OCI-LY7 (cell line): ENCODE measurements at regions not wholly inside any gene's neighbourhood (a gene's known extent, or its start where the extent isn't known, plus 50 kb on each side); places are given as distances from the start of the nearest gene placed in this dataset.

Experiments
- BruUV-seq: library from RNA; stranded (reverse); fragments of 400-500 nt; replicated peaks from 2 replicates; lab custom pipeline; 2021; lab: Mats Ljungman, UMichigan
- CTCF ChIA-PET: fragments of 300-600 bp; sonication (Branson Sonifier 250); formaldehyde crosslinking; loops from one replicate; lab custom pipeline; 2022; ENCODE audit warnings: antibody characterized with exemption; ENCODE audit not compliant: unreplicated experiment; lab: Charles Lee
- POLR2A ChIA-PET: fragments of 300-600 bp; sonication (Branson Sonifier 250); formaldehyde crosslinking; loops from one replicate; lab custom pipeline; 2022; ENCODE audit warnings: antibody characterized with exemption; lab: Charles Lee
- DNase-seq: peaks from one replicate; pipeline ENCODE4 v3.0.0-alpha.2; 2015; ENCODE audit warnings: low spot score
- H2AFZ ChIP-seq: fragments of 200-600 bp; sonication (generic), shearing (Covaris generic); 2 replicates; pipeline ENCODE4 v1.6.1; 2014; ENCODE audit warnings: mild to moderate bottlenecking, antibody characterized with exemption, low read length, moderate library complexity
- H3K27ac ChIP-seq: fragments of 200-600 bp; sonication (generic); 2 replicates; pipeline ENCODE4 v1.5.1; 2014; ENCODE audit warnings: mixed run types, low read depth, mild to moderate bottlenecking, moderate library complexity, low read length, inconsistent platforms; ENCODE audit not compliant: poor library complexity, severe bottlenecking
- H3K36me3 ChIP-seq: fragments of 200-600 bp; sonication (generic); 2 replicates; pipeline ENCODE4 v1.6.1; 2014; ENCODE audit warnings: mild to moderate bottlenecking, antibody characterized with exemption, low read length, moderate library complexity, mixed read lengths; ENCODE audit not compliant: insufficient read depth
- H3K4me1 ChIP-seq: fragments of 200-600 bp; sonication (generic); 2 replicates; pipeline ENCODE4 v1.5.1; 2014; ENCODE audit warnings: mild to moderate bottlenecking, low read length; ENCODE audit not compliant: insufficient read depth, poor library complexity, severe bottlenecking
- H3K4me2 ChIP-seq: fragments of 200-600 bp; sonication (generic); 2 replicates; pipeline ENCODE4 v1.6.1; 2014; ENCODE audit warnings: mild to moderate bottlenecking, low read length
- H3K4me3 ChIP-seq: fragments of 200-600 bp; sonication (generic); 2 replicates; pipeline ENCODE4 v1.5.1; 2014; ENCODE audit warnings: mild to moderate bottlenecking, low read depth, low read length; ENCODE audit not compliant: poor library complexity, severe bottlenecking
- H3K79me2 ChIP-seq: fragments of 200-600 bp; sonication (generic); 2 replicates; pipeline ENCODE4 v1.6.1; 2016; ENCODE audit warnings: low read depth, mild to moderate bottlenecking, low read length, moderate library complexity, mixed read lengths; ENCODE audit not compliant: insufficient read depth
- H3K9me2 ChIP-seq: fragments of 200-600 bp; sonication (generic); 2 replicates; pipeline ENCODE4 v1.6.1; 2016; ENCODE audit warnings: mild to moderate bottlenecking, low read length, mixed read lengths; ENCODE audit not compliant: insufficient read depth
- H3K9me3 ChIP-seq: fragments of 200-600 bp; sonication (generic); 2 replicates; pipeline ENCODE4 v1.6.1; 2014; ENCODE audit warnings: mild to moderate bottlenecking, mixed run types, low read length, mixed read lengths
- H4K20me1 ChIP-seq: fragments of 200-600 bp; sonication (generic); 2 replicates; pipeline ENCODE4 v1.6.1; 2014; ENCODE audit warnings: mild to moderate bottlenecking, antibody characterized with exemption, low read length, moderate library complexity, mixed read lengths; ENCODE audit not compliant: insufficient read depth
- EZH2phosphoT487 ChIP-seq: fragments of 200-600 bp; sonication (generic); IDR thresholded peaks from 2 replicates; pipeline ENCODE4 v1.6.1; 2018; ENCODE audit warnings: low read depth, borderline replicate concordance, mild to moderate bottlenecking, mixed run types, antibody characterized with exemption, low read length, moderate library complexity, mixed read lengths
- intact Hi-C: fragments of 100-400 bp; cut with micrococcal nuclease; formaldehyde crosslinking; loops from one replicate; pipeline ENCODE4 v1.10.0; 2022; ENCODE audit not compliant: unreplicated experiment
- TF ChIP-seq, protein P1 (sequence below): fragments of 200-600 bp; sonication (generic); conservative IDR thresholded peaks from 2 replicates; pipeline ENCODE4 v1.5.1; 2014; ENCODE audit warnings: mild to moderate bottlenecking, antibody characterized with exemption, low read length, moderate library complexity, mixed read lengths

DNA sequence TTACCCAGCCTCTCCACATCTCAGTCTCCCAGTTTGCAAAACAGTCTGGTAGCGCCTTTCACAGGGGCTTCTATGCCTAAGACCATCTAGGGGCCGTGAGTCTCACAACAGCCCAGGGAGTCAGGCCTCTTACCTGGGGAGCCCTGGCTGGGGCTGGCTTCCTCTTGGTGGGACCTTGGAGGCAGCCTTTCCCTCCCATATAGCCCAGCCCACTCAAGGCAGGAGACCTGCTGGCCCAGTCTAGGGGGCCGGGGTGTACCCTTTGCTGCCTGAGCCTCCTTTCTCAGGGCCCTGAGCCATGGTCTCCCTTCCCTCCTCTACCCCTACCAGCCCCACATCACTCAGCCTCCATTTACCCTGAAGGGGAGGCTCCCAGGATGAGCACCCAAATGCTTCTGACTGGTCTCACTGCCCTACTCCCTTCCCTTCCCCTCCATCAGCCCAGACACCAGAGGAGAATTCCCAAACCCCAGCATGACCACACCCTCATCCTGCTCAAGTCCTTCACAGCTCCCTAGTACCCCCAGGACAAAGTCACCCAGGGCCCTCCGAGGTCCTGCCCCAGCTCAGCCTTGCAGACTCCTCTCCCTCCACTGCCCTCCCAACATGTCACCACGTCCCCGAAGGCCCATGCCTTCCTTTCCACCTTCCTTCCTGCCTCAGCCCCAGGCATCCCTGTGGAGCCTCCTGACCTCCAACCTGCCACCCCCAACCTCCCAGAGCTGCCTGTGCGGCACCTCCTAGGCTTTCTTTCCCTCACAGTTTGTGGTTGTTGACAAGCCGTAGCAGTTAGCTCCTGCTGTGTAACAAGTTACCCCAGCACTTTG lies 55.3 kb downstream of the BARX1 start:
- DNase-seq = no peak
- POLR2A ChIA-PET = interaction anchor here (0.6 kb wide), 1 partner anchor 1010 kb away, joined by 3 read pairs; no protein-coding TSS in a partner anchor
- CTCF ChIA-PET = no interaction called here
- no peaks in the 10 kb centered on the region for H3K36me3 ChIP-seq
- H3K4me2 ChIP-seq = no peak overlapping the region
- BruUV-seq = no TSS peak
- no peaks in the 10 kb centered on the region for H4K20me1 ChIP-seq
- H3K4me3 ChIP-seq = no peak overlapping the region
- H3K4me1 ChIP-seq = no peaks in the 10 kb centered on the region
- H3K79me2 ChIP-seq = no peaks in the 10 kb centered on the region
- no peak overlapping the region for H3K27ac ChIP-seq
- no peaks in the 10 kb centered on the region for H3K9me3 ChIP-seq
- intact Hi-C loops = no loop called here
- TF ChIP-seq, protein P1, sequence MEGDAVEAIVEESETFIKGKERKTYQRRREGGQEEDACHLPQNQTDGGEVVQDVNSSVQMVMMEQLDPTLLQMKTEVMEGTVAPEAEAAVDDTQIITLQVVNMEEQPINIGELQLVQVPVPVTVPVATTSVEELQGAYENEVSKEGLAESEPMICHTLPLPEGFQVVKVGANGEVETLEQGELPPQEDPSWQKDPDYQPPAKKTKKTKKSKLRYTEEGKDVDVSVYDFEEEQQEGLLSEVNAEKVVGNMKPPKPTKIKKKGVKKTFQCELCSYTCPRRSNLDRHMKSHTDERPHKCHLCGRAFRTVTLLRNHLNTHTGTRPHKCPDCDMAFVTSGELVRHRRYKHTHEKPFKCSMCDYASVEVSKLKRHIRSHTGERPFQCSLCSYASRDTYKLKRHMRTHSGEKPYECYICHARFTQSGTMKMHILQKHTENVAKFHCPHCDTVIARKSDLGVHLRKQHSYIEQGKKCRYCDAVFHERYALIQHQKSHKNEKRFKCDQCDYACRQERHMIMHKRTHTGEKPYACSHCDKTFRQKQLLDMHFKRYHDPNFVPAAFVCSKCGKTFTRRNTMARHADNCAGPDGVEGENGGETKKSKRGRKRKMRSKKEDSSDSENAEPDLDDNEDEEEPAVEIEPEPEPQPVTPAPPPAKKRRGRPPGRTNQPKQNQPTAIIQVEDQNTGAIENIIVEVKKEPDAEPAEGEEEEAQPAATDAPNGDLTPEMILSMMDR = no peak
- TF ChIP-seq EZH2phosphoT487 = no peak
- no peak overlapping the region for H2AFZ ChIP-seq
- H3K9me2 ChIP-seq = no peaks in the 10 kb centered on the region

DNA sequence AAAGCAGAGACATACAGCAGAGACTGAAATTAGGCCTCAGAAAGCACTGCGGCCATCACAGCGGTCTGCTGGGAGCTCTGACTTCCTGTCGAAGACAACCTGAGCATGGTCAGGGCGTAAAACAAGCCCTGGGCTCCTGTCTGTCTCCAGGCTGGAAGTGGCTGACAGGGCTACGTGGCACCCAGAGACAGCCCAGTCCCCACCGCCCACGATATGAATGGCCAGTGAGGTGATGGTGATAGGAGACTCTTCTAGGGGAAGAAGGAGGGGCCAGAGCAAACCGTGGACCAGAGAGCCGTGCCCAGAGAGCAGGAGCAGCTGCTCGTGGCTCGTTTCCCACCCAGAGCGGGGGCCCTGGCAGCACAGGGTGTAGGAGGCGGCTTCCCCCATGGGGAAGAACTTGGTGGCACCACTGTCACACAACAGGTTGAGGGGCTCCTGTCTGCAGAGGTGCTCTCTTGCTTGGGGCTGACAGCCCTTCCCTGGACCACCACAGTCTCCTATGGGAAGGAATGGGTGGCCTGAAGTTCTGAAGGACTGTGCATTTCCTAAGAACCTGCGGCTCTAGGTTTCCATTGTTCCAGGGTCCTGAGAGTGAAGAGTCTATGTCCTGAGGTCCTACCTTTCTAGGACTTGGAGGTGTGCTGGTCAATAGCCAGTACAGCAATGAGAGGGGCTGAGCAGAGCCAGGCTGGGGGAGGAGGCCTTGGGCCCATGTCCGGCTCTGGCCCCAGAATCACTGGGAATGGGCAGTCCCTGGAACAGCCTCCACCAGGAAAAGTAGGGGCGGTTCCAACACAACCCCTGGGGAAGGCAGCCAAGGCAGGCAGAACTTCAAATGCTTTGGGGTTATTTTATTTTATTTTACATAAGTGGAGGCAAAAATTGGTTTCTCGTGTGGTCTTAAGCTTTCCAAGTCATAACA lies 56.4 kb downstream of the BARX1 start:
- Histone ChIP-seq H3K36me3 (no peaks in the 10 kb centered on the region), H2AFZ (no peak overlapping the region), H3K79me2 (no peaks in the 10 kb centered on the region), H3K4me3 (no peak overlapping the region), H3K4me1 (no peaks in the 10 kb centered on the region), H3K9me2 (no peaks in the 10 kb centered on the region), H4K20me1 (no peaks in the 10 kb centered on the region), H3K4me2 (no peak overlapping the region), H3K27ac (no peak overlapping the region), H3K9me3 (no peaks in the 10 kb centered on the region)
- POLR2A ChIA-PET = no interaction called here
- DNase-seq = no peak
- no TSS peak for BruUV-seq
- TF ChIP-seq EZH2phosphoT487 = no peak
- TF ChIP-seq, protein P1 = no peak
- intact Hi-C loops = no loop called here
- CTCF ChIA-PET = no interaction called here
